ENCODE measurements at regions not wholly inside any gene's neighbourhood (a gene's known extent, or its start where the extent isn't known, plus 50 kb on each side); places are given as distances from the start of the nearest gene placed in this dataset.

DNA sequence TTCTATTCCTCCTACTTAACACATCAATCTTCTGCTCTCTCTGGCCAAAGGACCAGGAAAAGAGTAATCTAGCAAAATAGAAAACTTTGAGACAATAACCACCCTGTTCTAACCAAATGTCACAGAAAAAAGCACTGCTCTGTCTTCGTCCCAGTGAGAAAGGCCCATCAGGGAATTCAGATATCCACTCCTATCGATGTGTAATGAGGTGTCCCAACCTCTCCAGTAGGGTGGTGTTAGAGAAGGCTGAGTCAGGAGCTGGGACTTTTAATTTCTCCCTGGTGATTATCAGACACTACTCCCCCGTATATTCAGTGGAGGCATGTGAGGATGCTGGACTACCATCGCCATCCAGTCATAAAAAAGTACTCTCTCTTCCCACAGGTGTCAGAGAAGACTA is 130.3 kb downstream of the TMTC3 start:
- TF ChIP-seq POLR2A (IDR thresholded peaks at IDR 0.05; ENCODE audit: low read length), result no peak
- no peak for TF ChIP-seq GATA1 (IDR thresholded peaks at IDR 0.05; ENCODE audit: low read depth, low read length)

All from erythroblast (primary cell).